A673 (cell line): ENCODE measurements at regions not wholly inside any gene's neighbourhood (a gene's known extent, or its start where the extent isn't known, plus 50 kb on each side); places are given as distances from the start of the nearest gene placed in this dataset.
"Not testable (repeated sequence)": the region's sequence is repeated elsewhere in the genome, so short reads cannot be mapped to it uniquely, and the experiment has no call there.

Experiments used
- BruUV-seq: library from RNA; stranded (reverse); fragments of 400-500 nt; replicated peaks from 2 replicates; lab custom pipeline; 2021; lab: Mats Ljungman, UMichigan
- CTCF ChIA-PET: fragments of 300-600 bp; sonication (Branson Sonifier 250); formaldehyde crosslinking; loops from one replicate; lab custom pipeline; 2022; ENCODE audit warnings: antibody characterized with exemption; lab: Charles Lee
- POLR2A ChIA-PET: fragments of 300-600 bp; sonication (Branson Sonifier 250); formaldehyde crosslinking; loops from one replicate; lab custom pipeline; 2022; ENCODE audit warnings: antibody characterized with exemption; ENCODE audit not compliant: low non-redundant PET; lab: Charles Lee
- DNase-seq: peaks from one replicate; pipeline ENCODE4 v3.0.0-alpha.2; 2015; ENCODE audit warnings: low spot score
- H3K27ac ChIP-seq: fragments of 200-600 bp; sonication (generic); 2 replicates; pipeline ENCODE4 v1.5.1; 2016; ENCODE audit warnings: mixed run types, low read depth, mild to moderate bottlenecking, mixed read lengths, antibody characterized with exemption, low read length; ENCODE audit not compliant: poor library complexity, severe bottlenecking
- H3K27me3 ChIP-seq: fragments of 200-600 bp; sonication (generic); replicated peaks from 2 replicates; pipeline ENCODE4 v1.6.1; 2017; ENCODE audit warnings: mixed run types, low read depth, mild to moderate bottlenecking, mixed read lengths, antibody characterized with exemption, low read length; ENCODE audit not compliant: insufficient read depth, poor library complexity
- H3K36me3 ChIP-seq: fragments of 200-600 bp; sonication (generic); 2 replicates; pipeline ENCODE4 v1.6.1; 2016; ENCODE audit warnings: mixed run types, mild to moderate bottlenecking, mixed read lengths, antibody characterized with exemption, low read length; ENCODE audit not compliant: insufficient read depth, poor library complexity, severe bottlenecking
- H3K4me1 ChIP-seq: fragments of 200-600 bp; sonication (generic); 2 replicates; pipeline ENCODE4 v1.6.1; 2017; ENCODE audit warnings: mixed run types, mild to moderate bottlenecking, mixed read lengths, antibody characterized with exemption, low read length; ENCODE audit not compliant: insufficient read depth, poor library complexity, severe bottlenecking
- H3K4me3 ChIP-seq: fragments of 200-600 bp; sonication (generic); 2 replicates; pipeline ENCODE4 v1.5.1; 2016; ENCODE audit warnings: low read depth, mixed run types, mild to moderate bottlenecking, mixed read lengths, low read length; ENCODE audit not compliant: poor library complexity, severe bottlenecking
- H3K9me3 ChIP-seq: fragments of 200-600 bp; sonication (generic); 2 replicates; pipeline ENCODE4 v1.6.1; 2016; ENCODE audit warnings: mixed run types, low read depth, mild to moderate bottlenecking, mixed read lengths, antibody characterized with exemption, low read length; ENCODE audit not compliant: poor library complexity, severe bottlenecking
- CTCF ChIP-seq: fragments of 300-800, 200-600 bp; sonication (generic); conservative IDR thresholded peaks from 2 replicates; pipeline ENCODE4 v1.5.1; 2017; ENCODE audit warnings: low read depth, mild to moderate bottlenecking, antibody characterized with exemption, low read length, moderate library complexity, mixed read lengths
- EZH2 ChIP-seq: fragments of 200-600 bp; sonication (generic); IDR thresholded peaks from 2 replicates; pipeline ENCODE4 v1.6.1; 2017; ENCODE audit warnings: borderline replicate concordance, low read depth, mild to moderate bottlenecking, mixed read lengths, antibody characterized with exemption, low read length; ENCODE audit not compliant: poor library complexity, severe bottlenecking
- intact Hi-C: fragments of 100-400 bp; cut with micrococcal nuclease; formaldehyde crosslinking; loops from one replicate; pipeline ENCODE4 v1.10.0; 2022; ENCODE audit not compliant: unreplicated experiment

GRCh38 chr9:29183971-29184370 lies 1610.7 kb upstream of the C9orf72 start:
- intact Hi-C loops: no loop called here
- BruUV-seq: no TSS peak
- no peak for DNase-seq
- Histone ChIP-seq H3K4me1 (peaks cover 42% of the 10 kb centered on the region), H3K27me3 (no peaks in the 10 kb centered on the region), H3K27ac (no peak overlapping the region), H3K4me3 (no peak overlapping the region), H3K9me3 (no peaks in the 10 kb centered on the region), H3K36me3 (no peaks in the 10 kb centered on the region)
- no peak for TF ChIP-seq EZH2
- TF ChIP-seq CTCF: no peak
- ChIA-PET POLR2A (interaction anchor here (0.6 kb wide), 1 partner anchor 138 kb away, joined by 3 read pairs; no protein-coding TSS in a partner anchor), CTCF (no interaction called here)

GRCh38 chr9:29188771-29189170 lies 1615.5 kb upstream of the C9orf72 start:
- H3K27me3 ChIP-seq, H3K27ac ChIP-seq, BruUV-seq, intact Hi-C loops, H3K4me3 ChIP-seq, H3K9me3 ChIP-seq, H3K36me3 ChIP-seq, CTCF ChIA-PET, DNase-seq, POLR2A ChIA-PET: not testable (repeated sequence)
- H3K4me1 ChIP-seq: peaks cover 23% of the 10 kb centered on the region

DNA sequence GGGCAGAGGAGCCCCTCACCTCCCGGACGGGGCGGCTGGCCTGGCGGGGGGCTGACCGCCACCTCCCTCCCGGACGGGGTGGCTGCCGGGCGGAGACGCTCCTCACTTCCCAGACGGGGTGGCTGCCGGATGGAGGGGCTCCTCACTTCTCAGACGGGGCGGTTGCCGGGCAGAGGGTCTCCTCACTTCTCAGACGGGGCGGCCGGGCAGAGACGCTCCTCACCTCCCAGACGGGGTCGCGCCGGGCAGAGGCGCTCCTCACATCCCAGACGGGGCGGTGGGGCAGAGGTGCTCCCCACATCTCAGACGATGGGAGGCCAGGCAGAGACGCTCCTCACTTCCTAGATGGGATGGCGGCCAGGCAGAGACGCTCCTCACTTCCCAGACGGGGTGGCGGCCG lies 1615.9 kb upstream of the C9orf72 start:
- H3K9me3 ChIP-seq, H3K27ac ChIP-seq, DNase-seq, H3K27me3 ChIP-seq, POLR2A ChIA-PET, intact Hi-C loops, BruUV-seq, H3K36me3 ChIP-seq, CTCF ChIA-PET, H3K4me3 ChIP-seq: not testable (repeated sequence)
- peaks cover 18% of the 10 kb centered on the region for H3K4me1 ChIP-seq

DNA sequence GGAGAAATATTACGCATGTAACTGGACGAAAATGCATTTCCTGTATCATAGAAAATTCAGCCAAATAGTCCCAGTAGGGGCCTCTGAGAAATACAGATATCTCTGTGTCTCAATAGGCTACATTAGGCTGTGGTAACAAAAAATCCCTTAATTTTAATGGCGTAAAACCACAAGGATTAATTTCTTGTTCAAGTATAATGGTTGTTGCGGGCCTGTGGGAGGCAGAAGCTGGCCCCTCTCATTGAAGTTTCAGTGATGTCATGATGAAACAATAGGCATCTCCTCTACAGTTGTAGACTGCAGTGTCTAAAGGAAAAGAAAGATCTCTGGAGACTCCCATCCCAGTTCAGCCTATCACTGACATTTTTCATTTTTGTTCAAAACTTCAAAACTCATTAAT lies 1625.6 kb upstream of the C9orf72 start:
- no peak overlapping the region for H3K4me3 ChIP-seq
- intact Hi-C loops: no loop called here
- H3K4me1 ChIP-seq: peaks cover 43% of the 10 kb centered on the region
- no peaks in the 10 kb centered on the region for H3K9me3 ChIP-seq
- peak; percentile 75 for DNase-seq
- no TSS peak for BruUV-seq
- POLR2A ChIA-PET: no interaction called here
- no peaks in the 10 kb centered on the region for H3K27me3 ChIP-seq
- CTCF ChIA-PET: no interaction called here
- peak overlapping the region; percentile 18 for H3K27ac ChIP-seq
- no peak for TF ChIP-seq CTCF
- TF ChIP-seq EZH2: no peak
- no peaks in the 10 kb centered on the region for H3K36me3 ChIP-seq
